AG04450 (cell line): ENCODE measurements at regions not wholly inside any gene's neighbourhood (a gene's known extent, or its start where the extent isn't known, plus 50 kb on each side); places are given as distances from the start of the nearest gene placed in this dataset.

Source experiments
- CTCF ChIA-PET: fragments of 300-600, 350-600 bp; formaldehyde crosslinking; extraction: SDS; loops from one replicate; lab custom pipeline; 2022; ENCODE audit warnings: antibody characterized with exemption, inconsistent platforms; lab: Charles Lee
- POLR2A ChIA-PET: fragments of 350-600 bp; formaldehyde crosslinking; extraction: SDS; loops from one replicate; lab custom pipeline; 2021; ENCODE audit warnings: antibody characterized with exemption, inconsistent platforms; lab: Yijun Ruan, JAX
- DNase-seq: peaks from one replicate; pipeline ENCODE4 v3.0.0-alpha.2; 2011; ENCODE audit warnings: low read depth, low spot score
- H3K27ac ChIP-seq: one replicate; pipeline ENCODE4 v1.5.1; 2012; ENCODE audit warnings: low read depth, low read length, control low read depth
- H3K27me3 ChIP-seq: one replicate; pipeline ENCODE4 v1.6.0; 2012; ENCODE audit warnings: low read length; ENCODE audit not compliant: control insufficient read depth, insufficient read depth
- H3K4me3 ChIP-seq: 2 replicates; pipeline ENCODE4 v1.5.1; 2011; ENCODE audit warnings: mild to moderate bottlenecking, low read depth, low read length, control low read depth
- H3K9me3 ChIP-seq: 2 replicates; pipeline ENCODE4 v1.5.1; 2012; ENCODE audit warnings: low read length; ENCODE audit not compliant: control insufficient read depth, insufficient read depth
- CTCF ChIP-seq: IDR thresholded peaks from 2 replicates; pipeline ENCODE4 v1.5.1; 2011; ENCODE audit warnings: low read depth, low read length, control low read depth, inconsistent platforms

DNA sequence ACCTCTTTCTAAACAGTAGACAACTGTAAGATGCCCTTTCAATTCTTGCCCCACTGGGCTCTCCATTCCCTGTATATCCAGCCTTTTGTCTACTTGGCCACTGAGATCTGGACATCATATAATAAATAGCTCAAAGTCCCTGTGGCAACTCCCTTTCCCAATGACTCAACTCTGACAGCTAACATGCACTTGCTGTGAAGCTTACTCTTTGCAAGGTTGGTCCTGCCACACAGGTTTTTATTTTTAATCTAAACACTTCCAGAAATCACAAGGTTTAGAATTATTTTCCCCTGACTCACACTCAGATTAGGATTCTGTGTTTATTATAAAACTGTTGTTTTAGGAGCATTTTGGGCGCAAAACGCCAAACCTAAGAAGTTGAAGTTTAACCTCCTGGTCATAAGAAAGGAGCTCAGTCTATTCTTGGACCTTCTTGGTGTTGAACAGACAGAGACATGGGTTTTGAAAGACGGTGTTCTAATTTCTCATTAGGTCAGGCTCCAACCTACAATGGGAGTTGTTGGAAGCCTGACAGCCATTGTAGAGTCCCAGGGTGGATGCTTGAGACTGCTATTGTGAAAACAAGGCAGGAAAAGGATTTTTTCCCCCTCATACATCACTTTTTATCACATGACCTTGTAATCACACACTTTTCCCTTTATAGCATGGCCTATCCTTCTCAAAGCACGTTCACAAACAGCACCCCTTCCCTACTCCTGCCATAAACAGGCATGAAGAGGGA is 124.7 kb upstream of the SERPINE2 start:
- DNase-seq, result peak; percentile 11
- Histone ChIP-seq H3K27ac (no peak overlapping the region), H3K27me3 (no peaks in the 10 kb centered on the region), H3K9me3 (no peaks in the 10 kb centered on the region), H3K4me3 (no peak overlapping the region)
- ChIA-PET CTCF (interaction anchor here (1.0 kb wide), 1 partner anchor 170 kb away, joined by 5 read pairs; no protein-coding TSS in a partner anchor), POLR2A (interaction anchor here (0.8 kb wide), 1 partner anchor 14 kb away, joined by 3 read pairs; no protein-coding TSS in a partner anchor)
- no peak for TF ChIP-seq CTCF

GRCh38 chr2:224162122-224162521 is 123.0 kb upstream of the SERPINE2 start:
- no peak overlapping the region for H3K27ac ChIP-seq
- no peaks in the 10 kb centered on the region for H3K9me3 ChIP-seq
- H3K4me3 ChIP-seq, result no peak overlapping the region
- no peaks in the 10 kb centered on the region for H3K27me3 ChIP-seq
- no peak for TF ChIP-seq CTCF
- peak; percentile 20 for DNase-seq
- CTCF ChIA-PET, result interaction anchor here (1.8 kb wide), 1 partner anchor 168 kb away, joined by 8 read pairs; no protein-coding TSS in a partner anchor
- POLR2A ChIA-PET, result interaction anchor here (0.6 to 1.3 kb wide), 2 partner anchors 60 to 1110 kb away, joined by 3 to 11 read pairs; partner anchors contain the start of gene KCNE4

DNA sequence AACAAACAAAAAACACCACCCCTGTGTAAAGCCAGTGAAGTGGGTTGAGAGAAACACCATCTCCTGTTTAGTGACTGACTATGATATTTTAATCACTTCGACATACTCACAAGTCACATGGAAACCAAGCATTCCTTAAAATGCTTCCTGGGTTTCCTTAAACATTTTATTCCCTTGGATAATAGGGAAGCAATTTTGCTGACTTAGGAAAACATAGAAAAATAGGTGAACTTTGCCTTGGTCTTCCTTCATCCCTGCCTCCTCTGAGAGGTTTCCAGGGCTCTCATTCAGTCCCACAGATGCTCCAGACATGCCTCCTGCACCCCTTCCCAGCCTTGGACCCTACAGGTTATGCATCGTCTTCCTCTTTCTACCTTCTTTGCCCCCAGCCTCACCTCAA is 122.6 kb upstream of the SERPINE2 start:
- no peak for TF ChIP-seq CTCF
- no peak overlapping the region for H3K4me3 ChIP-seq
- H3K9me3 ChIP-seq, result no peaks in the 10 kb centered on the region
- ChIA-PET POLR2A (interaction anchor here (1.3 kb wide), 1 partner anchor 60 kb away, joined by 3 read pairs; no protein-coding TSS in a partner anchor), CTCF (interaction anchor here (1.8 kb wide), 1 partner anchor 168 kb away, joined by 8 read pairs; no protein-coding TSS in a partner anchor)
- no peaks in the 10 kb centered on the region for H3K27me3 ChIP-seq
- no peak overlapping the region for H3K27ac ChIP-seq
- DNase-seq, result no peak

- H3K27me3 ChIP-seq, result no peaks in the 10 kb centered on the region
- POLR2A ChIA-PET, result no interaction called here
- H3K9me3 ChIP-seq, result no peaks in the 10 kb centered on the region
- DNase-seq, result no peak
- CTCF ChIA-PET, result no interaction called here
- no peak for TF ChIP-seq CTCF
- H3K4me3 ChIP-seq, result no peak overlapping the region
- no peak overlapping the region for H3K27ac ChIP-seq
Observed at GRCh38 chr2:224160917-224161316, 121.8 kb upstream of the SERPINE2 start.

- Histone ChIP-seq H3K27ac (no peak overlapping the region), H3K27me3 (no peaks in the 10 kb centered on the region), H3K9me3 (no peaks in the 10 kb centered on the region), H3K4me3 (no peak overlapping the region)
- ChIA-PET CTCF (no interaction called here), POLR2A (no interaction called here)
- DNase-seq, result no peak
- TF ChIP-seq CTCF, result no peak
Observed at GRCh38 chr2:224159345-224159928, 120.4 kb upstream of the SERPINE2 start.
